Limb (tissue), 2 donors: ENCODE measurements at regions not wholly inside any gene's neighbourhood (a gene's known extent, or its start where the extent isn't known, plus 50 kb on each side); places are given as distances from the start of the nearest gene placed in this dataset.

Experiments
- DNase-seq, 2 donors: peaks; one replicate each; pipeline ENCODE4 v3.0.0-alpha.2; 2016; ENCODE audit errors: extremely low spot score in 2 of 2

GRCh38 chr1:8203551-8203950 is 114.4 kb upstream of the SLC45A1 start:
- no peak for DNase-seq

DNA sequence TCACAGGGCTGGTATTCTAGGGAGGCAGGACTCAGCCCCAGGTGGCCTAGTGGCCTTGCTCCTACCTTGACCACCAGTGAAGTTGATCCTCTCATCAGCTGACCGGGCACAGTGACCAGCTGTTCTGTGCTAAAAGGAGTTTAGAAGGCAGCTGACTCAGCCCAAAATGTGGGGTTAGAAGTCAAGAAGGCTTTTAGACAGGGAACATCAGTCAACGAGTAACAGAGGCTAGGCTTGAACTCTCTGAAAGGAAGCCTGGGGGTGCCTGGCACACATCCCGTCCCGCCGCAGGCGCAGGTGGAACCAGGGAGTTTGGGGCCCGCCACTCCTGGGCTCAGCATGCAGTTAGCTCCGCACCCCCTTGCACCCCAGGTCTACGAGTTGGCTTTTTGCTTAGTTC is 114.9 kb upstream of the SLC45A1 start:
- no peak for DNase-seq

DNA sequence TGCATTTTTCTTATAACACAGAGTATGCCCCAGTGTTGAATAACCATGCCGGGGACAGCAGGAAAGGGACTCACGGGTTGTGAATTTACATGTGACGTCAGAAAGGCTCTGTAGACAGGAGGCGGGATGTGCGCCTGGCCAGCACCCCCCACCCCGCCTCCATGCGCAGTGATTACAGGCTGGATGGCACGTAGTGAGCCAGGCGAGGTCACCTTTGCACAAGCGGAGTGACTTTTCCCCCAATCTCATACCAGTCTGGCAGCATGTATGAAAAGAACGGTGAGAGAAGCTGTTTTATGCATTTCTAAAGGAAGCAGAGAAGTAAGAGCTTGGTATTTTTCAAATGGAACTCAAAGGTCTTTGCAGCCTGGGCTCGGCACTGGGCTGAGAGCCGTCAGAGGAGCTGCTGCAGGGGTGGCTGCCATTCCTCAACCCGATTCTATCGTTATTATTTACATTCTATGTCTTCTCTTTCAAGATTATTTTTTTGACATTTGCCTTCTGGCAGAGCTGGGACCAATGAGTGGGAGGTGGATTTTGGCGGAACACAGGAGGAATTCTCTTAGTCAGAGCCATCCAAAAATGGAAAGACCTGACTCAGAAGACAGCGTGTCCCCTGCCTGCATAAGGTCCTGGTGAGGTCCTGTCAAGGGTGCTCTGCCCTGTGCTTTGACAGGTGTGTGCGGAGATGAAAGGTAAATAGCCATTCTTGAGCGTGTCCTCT is 115.6 kb upstream of the SLC45A1 start:
- peak in 1 of 2 donors; percentile 52 for DNase-seq

DNA sequence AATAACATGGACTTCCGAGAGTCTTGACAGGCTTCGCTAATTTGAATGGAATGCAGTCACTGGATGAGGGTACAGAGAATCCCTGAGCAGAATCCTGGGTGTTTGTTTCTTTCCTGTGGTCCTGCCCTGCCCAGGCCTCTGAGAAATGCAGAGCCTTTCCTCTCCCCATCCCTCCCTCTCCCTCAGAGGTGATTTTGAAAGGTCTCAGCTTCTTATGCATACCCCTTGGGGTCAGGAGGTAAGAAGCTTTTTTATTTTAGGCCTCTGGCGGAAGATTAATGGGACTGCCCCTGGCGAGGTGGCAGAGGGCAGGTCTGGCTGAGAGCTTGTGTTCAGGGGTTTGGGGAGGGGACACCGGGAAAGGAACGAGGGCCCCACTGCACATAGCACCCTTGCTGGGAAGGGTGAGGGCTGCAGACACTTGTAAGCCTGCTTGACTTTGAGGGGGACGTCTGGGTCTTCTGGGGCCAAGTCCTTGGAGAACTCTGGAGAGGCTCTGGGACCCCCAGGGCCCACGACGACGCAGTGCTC is 116.5 kb upstream of the SLC45A1 start:
- no peak for DNase-seq

DNA sequence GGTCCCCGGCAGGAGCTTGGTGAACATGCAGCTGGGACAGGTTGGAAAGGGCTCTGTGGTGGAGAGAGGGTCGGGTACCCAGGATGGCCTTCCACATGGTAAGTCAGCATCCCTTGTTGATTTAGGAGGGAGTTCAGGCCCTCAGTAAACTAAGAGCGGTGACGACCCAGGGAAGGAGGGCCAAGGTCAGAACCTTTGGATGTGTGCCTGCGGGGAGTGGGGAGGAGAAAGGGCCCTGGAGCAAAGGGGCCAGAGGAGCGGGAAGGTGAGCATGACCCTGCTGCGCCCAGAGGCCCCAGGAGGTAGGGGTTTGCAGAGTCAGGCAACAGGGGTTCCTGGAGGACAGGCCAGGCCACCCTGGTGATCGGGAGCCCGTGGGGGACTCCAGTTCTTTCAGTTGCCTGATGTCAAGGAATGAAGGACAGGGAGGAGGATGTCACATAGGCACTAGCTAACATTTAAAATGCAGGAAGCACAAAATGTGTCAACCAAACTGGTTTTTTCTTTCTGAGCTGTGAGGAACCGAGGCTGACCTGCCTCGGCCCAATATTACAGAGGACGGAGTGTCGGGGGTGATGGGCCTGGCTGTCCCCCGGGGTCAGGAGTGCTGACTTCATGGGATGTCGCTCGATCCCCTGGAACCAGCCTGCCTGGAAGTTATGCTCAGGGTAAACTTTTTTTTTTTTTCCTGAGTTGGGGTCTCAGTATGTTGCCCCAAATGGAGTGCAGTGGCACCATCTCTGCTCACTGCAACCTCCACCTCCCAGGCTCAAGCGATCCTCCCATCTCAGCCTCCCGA is 117.4 kb upstream of the SLC45A1 start:
- DNase-seq, result no peak

DNA sequence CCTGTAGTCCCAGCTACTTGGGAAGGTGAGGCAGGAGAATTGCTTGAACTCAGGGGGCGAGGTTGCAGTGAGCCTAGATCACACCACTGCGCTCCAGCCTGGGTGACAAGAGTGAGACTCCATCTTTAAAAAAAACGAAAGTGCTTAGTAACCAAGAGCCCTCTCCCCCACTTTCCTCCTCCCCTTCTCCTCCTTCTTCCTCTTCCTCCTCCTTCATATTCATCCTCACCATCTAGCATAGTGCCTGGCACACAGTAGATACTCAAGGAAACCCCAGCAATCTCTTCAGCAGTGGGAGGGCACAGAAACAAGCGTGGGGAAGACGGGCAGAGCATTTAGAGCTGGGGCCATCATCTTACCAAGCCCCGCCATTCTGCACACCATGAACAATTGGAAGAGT is 119.4 kb upstream of the SLC45A1 start:
- no peak for DNase-seq

DNA sequence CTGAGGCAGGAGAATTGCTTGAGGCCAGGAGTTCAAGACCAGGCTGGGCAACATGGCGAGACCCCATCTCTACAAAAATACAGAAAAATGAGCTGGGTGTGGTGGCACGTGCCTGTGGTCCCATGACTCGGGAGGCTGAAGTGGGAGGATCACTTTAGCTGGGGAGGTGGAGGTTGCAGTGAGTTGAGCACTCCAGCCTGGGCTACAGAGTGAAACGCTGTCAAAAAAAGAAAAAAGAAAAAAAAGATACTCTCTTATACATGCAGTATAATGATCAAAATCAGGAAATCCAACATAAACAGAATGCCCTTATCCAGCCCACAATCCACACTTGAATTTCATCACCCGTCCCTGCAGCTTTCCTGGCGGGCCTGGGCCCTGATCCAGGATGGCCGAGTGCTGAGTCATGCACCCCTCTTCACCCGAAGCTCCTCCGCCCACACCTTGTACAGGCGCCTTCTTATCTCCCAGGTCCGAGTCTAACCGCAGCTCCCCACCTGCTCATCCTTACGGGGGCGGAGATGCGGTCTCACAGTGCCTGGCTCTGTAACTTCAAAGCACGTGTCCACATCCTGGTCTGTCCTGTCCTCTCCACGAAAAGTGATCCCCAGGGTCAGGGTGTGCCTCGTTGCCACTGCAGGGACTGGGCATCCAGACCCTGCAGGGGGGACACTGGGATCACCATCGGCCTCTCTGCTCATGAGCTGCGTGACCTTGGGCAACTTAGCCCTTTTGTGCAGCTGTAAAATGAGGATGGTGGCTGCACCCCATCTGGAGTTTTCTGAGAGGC is 120.2 kb upstream of the SLC45A1 start:
- no peak for DNase-seq

DNA sequence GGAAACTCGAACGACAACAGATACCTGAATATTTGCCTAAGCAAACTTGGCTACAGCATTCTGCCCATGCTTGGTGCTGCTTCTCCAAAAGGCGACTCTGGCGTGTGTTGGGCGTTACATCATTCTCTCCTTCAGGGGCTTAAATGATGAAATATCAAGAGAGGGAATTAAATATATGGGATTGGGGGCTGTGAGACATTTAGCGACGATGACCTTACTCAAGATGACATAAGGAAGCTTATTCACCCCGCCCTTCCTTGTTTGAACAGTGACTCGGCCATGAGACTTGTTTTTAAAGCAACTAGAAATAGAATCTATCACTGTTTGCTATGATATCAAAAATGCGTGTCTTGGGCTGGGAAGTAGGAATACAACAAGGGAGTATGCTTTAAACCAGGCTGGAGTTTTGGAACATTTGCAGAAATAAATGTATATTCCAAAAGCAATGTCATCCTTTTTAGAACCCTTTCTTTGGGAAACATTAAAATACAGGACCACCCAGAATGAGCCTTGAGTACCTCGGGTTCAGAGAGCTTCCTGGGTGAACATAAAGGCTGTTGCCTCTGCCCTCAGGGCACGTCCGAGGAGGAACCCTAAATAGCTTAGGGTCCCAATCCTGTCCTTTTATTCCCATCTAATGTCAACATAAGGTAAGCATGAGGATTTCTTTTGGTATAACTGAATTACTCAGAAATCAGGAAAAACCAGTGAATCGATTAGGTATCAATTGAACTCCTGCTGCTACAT is 123.3 kb upstream of the SLC45A1 start:
- no peak for DNase-seq

DNA sequence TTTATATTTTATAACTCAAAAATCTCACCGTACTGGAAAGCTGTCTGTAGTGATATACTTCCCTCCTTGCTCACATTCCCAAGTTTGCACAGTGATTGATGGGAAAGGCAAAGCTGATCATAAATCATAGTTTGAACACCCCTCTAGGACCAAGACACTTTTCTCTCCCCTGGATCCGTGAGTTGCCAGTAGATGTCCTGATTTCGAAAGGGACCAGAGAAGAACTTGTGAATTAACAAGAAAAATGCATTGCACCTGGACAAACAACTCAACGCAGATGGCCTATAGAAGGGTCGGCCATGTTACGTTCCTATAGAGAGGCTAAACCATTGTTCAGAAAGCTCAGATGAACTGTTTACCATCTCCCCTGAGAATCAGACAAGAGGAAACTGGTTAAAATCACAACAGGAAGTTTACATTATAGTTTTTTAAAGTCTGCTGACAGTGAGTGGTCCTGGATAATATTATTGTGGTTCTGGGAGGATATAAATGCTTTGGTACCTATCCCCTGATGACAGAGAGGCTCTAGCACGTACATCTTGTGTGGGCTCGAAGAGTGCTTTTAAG is 124.0 kb upstream of the SLC45A1 start:
- no peak for DNase-seq

- no peak for DNase-seq
Measured at GRCh38 chr1:8191474-8191873, 126.4 kb upstream of the SLC45A1 start.

GRCh38 chr1:8189931-8190483 is 127.9 kb upstream of the SLC45A1 start:
- DNase-seq, result no peak

- no peak for DNase-seq
Measured at GRCh38 chr1:8185400-8185799, 132.5 kb upstream of the SLC45A1 start.

- no peak for DNase-seq
Measured at GRCh38 chr1:8184301-8184700, 133.6 kb upstream of the SLC45A1 start.

DNA sequence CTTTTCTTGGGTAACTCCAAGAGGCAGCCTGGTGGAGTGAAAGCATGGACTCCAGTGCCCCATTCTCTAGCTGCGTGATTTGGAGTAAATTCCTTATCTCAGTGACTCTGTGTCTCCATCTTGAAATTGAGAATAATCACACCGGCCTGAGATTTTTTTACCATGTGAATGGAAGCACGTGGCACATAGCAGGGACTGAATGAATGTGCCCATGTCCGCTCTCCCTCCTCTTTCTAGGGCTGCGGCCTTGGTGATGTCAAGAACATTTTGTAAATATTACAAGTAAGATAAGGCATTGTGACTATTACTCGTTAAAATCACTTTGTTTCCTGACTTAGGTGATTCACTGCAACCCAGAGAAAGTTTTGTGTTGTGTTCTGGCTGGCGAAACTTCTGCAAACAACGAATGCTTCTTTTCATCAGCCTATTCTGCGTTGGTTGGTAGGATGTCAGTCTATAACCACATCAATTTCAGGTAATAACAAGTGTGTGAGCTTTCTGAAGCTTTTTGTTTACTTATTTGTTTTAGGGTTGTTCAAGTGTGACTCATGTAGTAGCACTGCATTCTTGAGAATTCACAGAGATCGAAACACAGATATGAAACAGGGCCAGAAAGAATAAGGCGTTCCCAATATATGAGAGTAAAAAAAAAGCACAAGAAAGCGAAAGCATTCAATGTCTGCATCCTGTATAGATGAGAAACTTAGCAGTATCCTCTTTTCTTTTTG is 135.7 kb upstream of the SLC45A1 start:
- no peak for DNase-seq

- DNase-seq, result no peak
Measured at GRCh38 chr1:8179132-8179793, 138.7 kb upstream of the SLC45A1 start.

- DNase-seq, result no peak
Measured at GRCh38 chr1:8176279-8176678, 141.6 kb upstream of the SLC45A1 start.

DNA sequence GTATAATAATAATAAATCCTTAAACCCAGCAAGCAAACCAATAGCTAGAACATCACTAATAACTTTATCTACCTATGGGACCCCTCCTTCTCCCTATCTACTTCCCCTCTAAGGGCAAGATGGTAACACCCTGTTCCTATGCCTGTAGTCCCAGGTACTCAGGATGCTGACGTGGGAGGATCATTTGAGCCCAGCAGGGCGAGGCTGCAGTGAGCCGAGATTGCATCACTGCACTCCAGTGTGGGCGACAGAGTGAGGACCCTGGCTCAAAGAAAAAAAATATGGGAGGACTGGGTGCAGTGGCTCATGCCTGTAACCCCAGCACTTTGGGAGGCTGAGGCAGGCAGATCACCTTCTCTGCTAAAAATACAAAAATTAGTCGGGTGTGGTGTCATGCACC is 143.1 kb upstream of the SLC45A1 start:
- DNase-seq, result no peak

- no peak for DNase-seq
Measured at GRCh38 chr1:8171751-8172464, 145.8 kb upstream of the ERRFI1 start.
